Activated CD8-positive, alpha-beta memory T cell treated with anti-CD3 and anti-CD28 coated beads, Interleukin-2, amount 50 U/mL, for 48 hours (primary cell): ENCODE measurements at regions not wholly inside any gene's neighbourhood (a gene's known extent, or its start where the extent isn't known, plus 50 kb on each side); places are given as distances from the start of the nearest gene placed in this dataset.

Experiments
- DNase-seq: peaks from one replicate; pipeline ENCODE4 v3.0.0-alpha.2; 2020

- DNase-seq: no peak
Observed at GRCh38 chr2:60400462-60401246, 152.8 kb downstream of the BCL11A start.

- no peak for DNase-seq
Observed at GRCh38 chr2:60394463-60394862, 159.0 kb downstream of the BCL11A start.

GRCh38 chr2:60391649-60392375 lies 161.6 kb downstream of the BCL11A start:
- DNase-seq: no peak

- no peak for DNase-seq
Observed at GRCh38 chr2:60391230-60391629, 162.2 kb downstream of the BCL11A start.

- DNase-seq: no peak
Observed at GRCh38 chr2:60386436-60386835, 167.0 kb downstream of the BCL11A start.

- no peak for DNase-seq
Observed at GRCh38 chr2:60385648-60386047, 167.8 kb downstream of the BCL11A start.

- no peak for DNase-seq
Observed at GRCh38 chr2:60383401-60384143, 169.9 kb downstream of the BCL11A start.

GRCh38 chr2:60380411-60380810 lies 173.0 kb downstream of the BCL11A start:
- no peak for DNase-seq

- DNase-seq: no peak
Observed at GRCh38 chr2:60379684-60380083, 173.8 kb downstream of the BCL11A start.

- DNase-seq: no peak
Observed at GRCh38 chr2:60379216-60379615, 174.2 kb downstream of the BCL11A start.

GRCh38 chr2:60377825-60378224 lies 175.6 kb downstream of the BCL11A start:
- DNase-seq: no peak

GRCh38 chr2:60376252-60376651 lies 177.2 kb downstream of the BCL11A start:
- no peak for DNase-seq

GRCh38 chr2:60371681-60372080 lies 181.8 kb downstream of the BCL11A start:
- DNase-seq: no peak

GRCh38 chr2:60371219-60371618 lies 182.2 kb downstream of the BCL11A start:
- no peak for DNase-seq

GRCh38 chr2:60370814-60371213 lies 182.6 kb downstream of the BCL11A start:
- DNase-seq: no peak

- DNase-seq: no peak
Observed at GRCh38 chr2:60368456-60368855, 185.0 kb downstream of the BCL11A start.

GRCh38 chr2:60366135-60366712 lies 187.2 kb downstream of the BCL11A start:
- no peak for DNase-seq

GRCh38 chr2:60365556-60365955 lies 187.9 kb downstream of the BCL11A start:
- DNase-seq: no peak

GRCh38 chr2:60364491-60364890 lies 189.0 kb downstream of the BCL11A start:
- DNase-seq: no peak

GRCh38 chr2:60361498-60361897 lies 192.0 kb downstream of the BCL11A start:
- no peak for DNase-seq

GRCh38 chr2:60359569-60359968 lies 193.9 kb downstream of the BCL11A start:
- no peak for DNase-seq

GRCh38 chr2:60358476-60358875 lies 195.0 kb downstream of the BCL11A start:
- DNase-seq: no peak

GRCh38 chr2:60357996-60358395 lies 195.5 kb downstream of the BCL11A start:
- DNase-seq: no peak
